Liver (tissue), 3 donors: ENCODE measurements at regions not wholly inside any gene's neighbourhood (a gene's known extent, or its start where the extent isn't known, plus 50 kb on each side); places are given as distances from the start of the nearest gene placed in this dataset.

Experiments used
- EGR1 ChIP-seq, 2 donors: IDR thresholded peaks; 2 replicates each; pipeline ENCODE4 v1.6.1; 2016 to 2018; ENCODE audit warnings: antibody characterized with exemption in 2 of 2, low read depth in 2 of 2
- GABPA ChIP-seq, 2 donors: IDR thresholded peaks in 1 of 2; conservative IDR thresholded peaks in 1 of 2; 2 replicates each; pipeline ENCODE4 v1.6.1; 2016; ENCODE audit warnings: antibody characterized with exemption in 2 of 2, mild to moderate bottlenecking in 1 of 2, moderate library complexity in 1 of 2
- JUND ChIP-seq, 2 donors: IDR thresholded peaks; 2 replicates each; pipeline ENCODE4 v1.6.1; 2016; ENCODE audit warnings: antibody characterized with exemption in 2 of 2
- RAD21 ChIP-seq, 2 donors: IDR thresholded peaks; 2 replicates each; pipeline ENCODE4 v1.6.1; 2016; ENCODE audit warnings: antibody characterized with exemption in 2 of 2, mild to moderate bottlenecking in 2 of 2
- SP1 ChIP-seq: IDR thresholded peaks from 2 replicates; pipeline ENCODE4 v1.6.1; 2018; ENCODE audit warnings: antibody characterized with exemption, mild to moderate bottlenecking
- TAF1 ChIP-seq: conservative IDR thresholded peaks from 2 replicates; pipeline ENCODE4 v1.6.1; 2016; ENCODE audit warnings: antibody characterized with exemption, mild to moderate bottlenecking
- YY1 ChIP-seq: IDR thresholded peaks from 2 replicates; pipeline ENCODE4 v1.6.1; 2016; ENCODE audit warnings: antibody characterized with exemption, mild to moderate bottlenecking
- TF ChIP-seq, protein P1 (sequence below): fragments of 150-350 bp; IDR thresholded peaks from 2 replicates; pipeline ENCODE4 v1.5.1; 2017; ENCODE audit warnings: improper control_type of control experiment, low read depth, low read length; ENCODE audit not compliant: missing input control
- TF ChIP-seq, protein P2 (sequence below): IDR thresholded peaks from 2 replicates; pipeline ENCODE4 v1.6.1; 2016; ENCODE audit warnings: antibody characterized with exemption
- TF ChIP-seq, protein P3 (sequence below): IDR thresholded peaks from 2 replicates; pipeline ENCODE4 v1.6.1; 2016; ENCODE audit warnings: antibody characterized with exemption
- TF ChIP-seq, protein P4 (sequence below): IDR thresholded peaks from 2 replicates; pipeline ENCODE4 v1.6.1; 2016; ENCODE audit warnings: antibody characterized with exemption, mild to moderate bottlenecking
- donor health status: healthy.
- donor health status: healthy.

DNA sequence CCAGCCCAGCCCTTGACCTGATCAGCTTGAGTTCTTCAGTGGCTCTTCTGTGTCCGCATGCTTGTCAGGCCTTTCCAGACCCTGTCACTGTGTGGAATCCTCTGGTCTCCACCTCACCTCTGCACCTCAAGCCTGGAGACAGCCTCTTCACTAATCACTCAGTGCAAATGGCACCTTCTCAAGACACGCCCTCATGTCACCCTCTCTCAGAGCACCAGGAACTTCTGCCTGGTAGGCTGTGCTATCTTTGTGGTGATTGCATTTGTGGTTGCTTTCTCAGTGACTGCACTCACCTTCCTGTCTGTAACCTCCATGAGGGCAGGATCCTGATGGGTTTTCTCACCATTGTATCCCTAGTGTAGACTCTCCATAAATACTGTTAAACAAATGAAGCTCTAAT is 435.2 kb upstream of the CDH4 start:
- TF ChIP-seq, protein P1, sequence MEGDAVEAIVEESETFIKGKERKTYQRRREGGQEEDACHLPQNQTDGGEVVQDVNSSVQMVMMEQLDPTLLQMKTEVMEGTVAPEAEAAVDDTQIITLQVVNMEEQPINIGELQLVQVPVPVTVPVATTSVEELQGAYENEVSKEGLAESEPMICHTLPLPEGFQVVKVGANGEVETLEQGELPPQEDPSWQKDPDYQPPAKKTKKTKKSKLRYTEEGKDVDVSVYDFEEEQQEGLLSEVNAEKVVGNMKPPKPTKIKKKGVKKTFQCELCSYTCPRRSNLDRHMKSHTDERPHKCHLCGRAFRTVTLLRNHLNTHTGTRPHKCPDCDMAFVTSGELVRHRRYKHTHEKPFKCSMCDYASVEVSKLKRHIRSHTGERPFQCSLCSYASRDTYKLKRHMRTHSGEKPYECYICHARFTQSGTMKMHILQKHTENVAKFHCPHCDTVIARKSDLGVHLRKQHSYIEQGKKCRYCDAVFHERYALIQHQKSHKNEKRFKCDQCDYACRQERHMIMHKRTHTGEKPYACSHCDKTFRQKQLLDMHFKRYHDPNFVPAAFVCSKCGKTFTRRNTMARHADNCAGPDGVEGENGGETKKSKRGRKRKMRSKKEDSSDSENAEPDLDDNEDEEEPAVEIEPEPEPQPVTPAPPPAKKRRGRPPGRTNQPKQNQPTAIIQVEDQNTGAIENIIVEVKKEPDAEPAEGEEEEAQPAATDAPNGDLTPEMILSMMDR = no peak
- TF ChIP-seq EGR1 (IDR thresholded peaks at IDR 0.05; ENCODE audit: low read depth in 2 of 2) (no peak), RAD21 (IDR thresholded peaks at IDR 0.05) (no peak), TAF1 (no peak), GABPA (IDR thresholded peaks at IDR 0.05 in 1 of 2, conservative IDR thresholded peaks at IDR 0.05 in 1 of 2) (no peak), SP1 (no peak), YY1 (no peak), JUND (IDR thresholded peaks at IDR 0.05) (no peak)
- TF ChIP-seq, protein P2, sequence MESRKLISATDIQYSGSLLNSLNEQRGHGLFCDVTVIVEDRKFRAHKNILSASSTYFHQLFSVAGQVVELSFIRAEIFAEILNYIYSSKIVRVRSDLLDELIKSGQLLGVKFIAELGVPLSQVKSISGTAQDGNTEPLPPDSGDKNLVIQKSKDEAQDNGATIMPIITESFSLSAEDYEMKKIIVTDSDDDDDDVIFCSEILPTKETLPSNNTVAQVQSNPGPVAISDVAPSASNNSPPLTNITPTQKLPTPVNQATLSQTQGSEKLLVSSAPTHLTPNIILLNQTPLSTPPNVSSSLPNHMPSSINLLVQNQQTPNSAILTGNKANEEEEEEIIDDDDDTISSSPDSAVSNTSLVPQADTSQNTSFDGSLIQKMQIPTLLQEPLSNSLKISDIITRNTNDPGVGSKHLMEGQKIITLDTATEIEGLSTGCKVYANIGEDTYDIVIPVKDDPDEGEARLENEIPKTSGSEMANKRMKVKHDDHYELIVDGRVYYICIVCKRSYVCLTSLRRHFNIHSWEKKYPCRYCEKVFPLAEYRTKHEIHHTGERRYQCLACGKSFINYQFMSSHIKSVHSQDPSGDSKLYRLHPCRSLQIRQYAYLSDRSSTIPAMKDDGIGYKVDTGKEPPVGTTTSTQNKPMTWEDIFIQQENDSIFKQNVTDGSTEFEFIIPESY = no peak
- TF ChIP-seq, protein P3, sequence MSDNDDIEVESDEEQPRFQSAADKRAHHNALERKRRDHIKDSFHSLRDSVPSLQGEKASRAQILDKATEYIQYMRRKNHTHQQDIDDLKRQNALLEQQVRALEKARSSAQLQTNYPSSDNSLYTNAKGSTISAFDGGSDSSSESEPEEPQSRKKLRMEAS = no peak
- TF ChIP-seq, protein P4, sequence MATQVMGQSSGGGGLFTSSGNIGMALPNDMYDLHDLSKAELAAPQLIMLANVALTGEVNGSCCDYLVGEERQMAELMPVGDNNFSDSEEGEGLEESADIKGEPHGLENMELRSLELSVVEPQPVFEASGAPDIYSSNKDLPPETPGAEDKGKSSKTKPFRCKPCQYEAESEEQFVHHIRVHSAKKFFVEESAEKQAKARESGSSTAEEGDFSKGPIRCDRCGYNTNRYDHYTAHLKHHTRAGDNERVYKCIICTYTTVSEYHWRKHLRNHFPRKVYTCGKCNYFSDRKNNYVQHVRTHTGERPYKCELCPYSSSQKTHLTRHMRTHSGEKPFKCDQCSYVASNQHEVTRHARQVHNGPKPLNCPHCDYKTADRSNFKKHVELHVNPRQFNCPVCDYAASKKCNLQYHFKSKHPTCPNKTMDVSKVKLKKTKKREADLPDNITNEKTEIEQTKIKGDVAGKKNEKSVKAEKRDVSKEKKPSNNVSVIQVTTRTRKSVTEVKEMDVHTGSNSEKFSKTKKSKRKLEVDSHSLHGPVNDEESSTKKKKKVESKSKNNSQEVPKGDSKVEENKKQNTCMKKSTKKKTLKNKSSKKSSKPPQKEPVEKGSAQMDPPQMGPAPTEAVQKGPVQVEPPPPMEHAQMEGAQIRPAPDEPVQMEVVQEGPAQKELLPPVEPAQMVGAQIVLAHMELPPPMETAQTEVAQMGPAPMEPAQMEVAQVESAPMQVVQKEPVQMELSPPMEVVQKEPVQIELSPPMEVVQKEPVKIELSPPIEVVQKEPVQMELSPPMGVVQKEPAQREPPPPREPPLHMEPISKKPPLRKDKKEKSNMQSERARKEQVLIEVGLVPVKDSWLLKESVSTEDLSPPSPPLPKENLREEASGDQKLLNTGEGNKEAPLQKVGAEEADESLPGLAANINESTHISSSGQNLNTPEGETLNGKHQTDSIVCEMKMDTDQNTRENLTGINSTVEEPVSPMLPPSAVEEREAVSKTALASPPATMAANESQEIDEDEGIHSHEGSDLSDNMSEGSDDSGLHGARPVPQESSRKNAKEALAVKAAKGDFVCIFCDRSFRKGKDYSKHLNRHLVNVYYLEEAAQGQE = no peak
